Natural killer cell (primary cell): ENCODE measurements at regions not wholly inside any gene's neighbourhood (a gene's known extent, or its start where the extent isn't known, plus 50 kb on each side); places are given as distances from the start of the nearest gene placed in this dataset.

ENCODE experiments used
- ATAC-seq, 3 donors: fragments of 150-1000 bp in 2 of 3; fragments of 200-7000 bp in 1 of 3; cut with Tn5 transposase; 1 replicate in 1 of 3; 2 replicates in 2 of 3; pipeline ENCODE4 v1.10.0; 2021; ENCODE audit warnings: mild to moderate bottlenecking in 2 of 3, moderate library complexity in 2 of 3
- DNase-seq, 2 donors: peaks; one replicate each; pipeline versions ENCODE4 v3.0.0 to v3.0.0-alpha.2; 2013 to 2021; ENCODE audit warnings: mixed read lengths in 1 of 2
- H3K27ac ChIP-seq: one replicate; pipeline ENCODE4 v1.5.1; 2013; ENCODE audit warnings: mild to moderate bottlenecking, low read length
- H3K27me3 ChIP-seq: one replicate; pipeline ENCODE4 v1.6.1; 2013; ENCODE audit warnings: low read length; ENCODE audit not compliant: control insufficient read depth, insufficient read depth
- H3K36me3 ChIP-seq: one replicate; pipeline ENCODE4 v1.6.1; 2013; ENCODE audit warnings: low read length; ENCODE audit not compliant: control insufficient read depth, insufficient read depth
- H3K4me1 ChIP-seq: one replicate; pipeline ENCODE4 v1.6.1; 2013; ENCODE audit warnings: low read length; ENCODE audit not compliant: control insufficient read depth, insufficient read depth
- H3K4me3 ChIP-seq: one replicate; pipeline ENCODE4 v1.5.1; 2013; ENCODE audit warnings: low read length
- H3K9me3 ChIP-seq: one replicate; pipeline ENCODE4 v1.6.1; 2013; ENCODE audit warnings: low read length; ENCODE audit not compliant: control insufficient read depth, insufficient read depth
- H3K27ac Mint-ChIP-seq, 2 donors: one replicate each; pipeline ENCODE4 v1.8.0; 2022; ENCODE audit warnings: mild to moderate bottlenecking in 2 of 2, mixed read lengths in 2 of 2, moderate library complexity in 1 of 2
- H3K27me3 Mint-ChIP-seq, 2 donors: one replicate each; pipeline ENCODE4 v1.8.0; 2022; ENCODE audit warnings: low read depth in 2 of 2, mixed read lengths in 2 of 2
- H3K36me3 Mint-ChIP-seq: one replicate; pipeline ENCODE4 v1.8.0; 2022; ENCODE audit warnings: mixed read lengths
- H3K4me1 Mint-ChIP-seq, 2 donors: one replicate each; pipeline ENCODE4 v1.8.0; 2022; ENCODE audit warnings: mixed read lengths in 2 of 2
- H3K4me3 Mint-ChIP-seq: one replicate; pipeline ENCODE4 v1.8.0; 2022; ENCODE audit warnings: mild to moderate bottlenecking, moderate library complexity, mixed read lengths
- H3K9me3 Mint-ChIP-seq, 2 donors: one replicate each; pipeline ENCODE4 v1.8.0; 2022; ENCODE audit warnings: mixed read lengths in 2 of 2
- CTCF ChIP-seq: fragments of 200-600 bp; IDR thresholded peaks from one replicate; pipeline ENCODE4 v1.8.0; 2022; ENCODE audit warnings: antibody characterized with exemption
- WGBS: methylation state at CpG from one replicate; pipeline ENCODE4 v1.1.7; 2013; ENCODE audit warnings: missing lambda C conversion rate; ENCODE audit not compliant: insufficient coverage; 5-methylcytosine and 5-hydroxymethylcytosine counted together
- intact Hi-C: fragments of 100-400 bp; cut with micrococcal nuclease; formaldehyde crosslinking; loops from one replicate; pipeline ENCODE4 v1.14.2; 2022

- WGBS, result no CpG with 5 or more reads among the region's 2 CpGs
- H3K4me3 Mint-ChIP-seq, result no peak overlapping the region
Observed at GRCh38 chr4:155077452-155078229, 130.8 kb upstream of the NPY2R start.

GRCh38 chr4:155079871-155080270 lies 128.6 kb upstream of the NPY2R start:
- no peaks in the 10 kb centered on the region for H3K4me1 ChIP-seq
- Mint-ChIP-seq H3K9me3 (peaks cover 6 to 8% of the 10 kb centered on the region in 2 donors), H3K4me1 (no peaks in the 10 kb centered on the region), H3K4me3 (no peak overlapping the region), H3K36me3 (no peaks in the 10 kb centered on the region), H3K27ac (no peak overlapping the region), H3K27me3 (no peaks in the 10 kb centered on the region)
- intact Hi-C loops, result no loop called here
- no peak for TF ChIP-seq CTCF
- H3K36me3 ChIP-seq, result no peaks in the 10 kb centered on the region
- H3K4me3 ChIP-seq, result no peak overlapping the region
- ATAC-seq (no peak), DNase-seq (no peak)
- H3K9me3 ChIP-seq, result no peaks in the 10 kb centered on the region
- no peaks in the 10 kb centered on the region for H3K27me3 ChIP-seq
- H3K27ac ChIP-seq, result no peak overlapping the region

More at GRCh38 chr4:155077452-155078229, 130.8 kb upstream of the NPY2R start:
- DNase-seq (no peak), ATAC-seq (no peak)
- peaks cover 2% of the 10 kb centered on the region in 2 donors for H3K9me3 Mint-ChIP-seq
- H3K4me3 ChIP-seq, result no peak overlapping the region
- no peak overlapping the region for H3K27ac ChIP-seq
- no peaks in the 10 kb centered on the region for H3K27me3 ChIP-seq
- H3K27ac Mint-ChIP-seq, result no peak overlapping the region
- H3K36me3 ChIP-seq, result no peaks in the 10 kb centered on the region
- H3K9me3 ChIP-seq, result no peaks in the 10 kb centered on the region
- H3K36me3 Mint-ChIP-seq, result no peaks in the 10 kb centered on the region
- no peaks in the 10 kb centered on the region for H3K4me1 Mint-ChIP-seq
- no peaks in the 10 kb centered on the region for H3K4me1 ChIP-seq
- no peak for TF ChIP-seq CTCF
- intact Hi-C loops, result no loop called here
- H3K27me3 Mint-ChIP-seq, result no peaks in the 10 kb centered on the region

GRCh38 chr4:155081222-155081621 lies 127.2 kb upstream of the NPY2R start:
- Mint-ChIP-seq H3K27ac (no peak overlapping the region), H3K27me3 (no peaks in the 10 kb centered on the region), H3K4me1 (no peaks in the 10 kb centered on the region), H3K9me3 (peaks cover 6 to 8% of the 10 kb centered on the region in 2 donors), H3K4me3 (no peak overlapping the region), H3K36me3 (no peaks in the 10 kb centered on the region)
- H3K4me3 ChIP-seq, result no peak overlapping the region
- no peak overlapping the region for H3K27ac ChIP-seq
- ATAC-seq (no peak), DNase-seq (no peak)
- intact Hi-C loops, result no loop called here
- H3K27me3 ChIP-seq, result no peaks in the 10 kb centered on the region
- 93% methylated on average over 3 of the region's 3 CpGs for WGBS
- H3K36me3 ChIP-seq, result no peaks in the 10 kb centered on the region
- no peaks in the 10 kb centered on the region for H3K9me3 ChIP-seq
- no peaks in the 10 kb centered on the region for H3K4me1 ChIP-seq
- TF ChIP-seq CTCF, result no peak
